ENCODE measurements at regions not wholly inside any gene's neighbourhood (a gene's known extent, or its start where the extent isn't known, plus 50 kb on each side); places are given as distances from the start of the nearest gene placed in this dataset.
A peak's percentile ranks its signal among the peaks of the same experiment; 100 is the strongest.

DNA sequence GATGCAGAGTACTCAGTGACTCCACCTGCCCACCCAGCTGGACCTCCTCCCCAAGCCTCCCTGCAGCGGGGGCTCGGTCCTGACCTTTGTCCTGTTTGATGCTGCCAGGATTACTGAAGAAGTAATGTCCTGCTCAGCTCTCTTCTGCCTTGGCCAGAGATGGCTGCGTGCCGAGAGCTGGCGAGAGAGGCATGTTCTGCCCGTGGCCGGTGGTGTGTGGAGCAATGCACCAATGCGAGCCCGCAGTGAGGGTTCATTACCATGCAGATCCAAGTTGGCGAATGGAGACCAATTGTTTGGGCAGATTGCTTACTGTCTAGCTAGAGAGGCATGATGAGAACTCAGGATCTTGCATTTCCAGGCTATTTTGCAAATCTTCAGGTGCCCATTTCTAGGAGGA lies 248.9 kb downstream of the ENGASE start:
- no peak for FAIRE-seq

DNA sequence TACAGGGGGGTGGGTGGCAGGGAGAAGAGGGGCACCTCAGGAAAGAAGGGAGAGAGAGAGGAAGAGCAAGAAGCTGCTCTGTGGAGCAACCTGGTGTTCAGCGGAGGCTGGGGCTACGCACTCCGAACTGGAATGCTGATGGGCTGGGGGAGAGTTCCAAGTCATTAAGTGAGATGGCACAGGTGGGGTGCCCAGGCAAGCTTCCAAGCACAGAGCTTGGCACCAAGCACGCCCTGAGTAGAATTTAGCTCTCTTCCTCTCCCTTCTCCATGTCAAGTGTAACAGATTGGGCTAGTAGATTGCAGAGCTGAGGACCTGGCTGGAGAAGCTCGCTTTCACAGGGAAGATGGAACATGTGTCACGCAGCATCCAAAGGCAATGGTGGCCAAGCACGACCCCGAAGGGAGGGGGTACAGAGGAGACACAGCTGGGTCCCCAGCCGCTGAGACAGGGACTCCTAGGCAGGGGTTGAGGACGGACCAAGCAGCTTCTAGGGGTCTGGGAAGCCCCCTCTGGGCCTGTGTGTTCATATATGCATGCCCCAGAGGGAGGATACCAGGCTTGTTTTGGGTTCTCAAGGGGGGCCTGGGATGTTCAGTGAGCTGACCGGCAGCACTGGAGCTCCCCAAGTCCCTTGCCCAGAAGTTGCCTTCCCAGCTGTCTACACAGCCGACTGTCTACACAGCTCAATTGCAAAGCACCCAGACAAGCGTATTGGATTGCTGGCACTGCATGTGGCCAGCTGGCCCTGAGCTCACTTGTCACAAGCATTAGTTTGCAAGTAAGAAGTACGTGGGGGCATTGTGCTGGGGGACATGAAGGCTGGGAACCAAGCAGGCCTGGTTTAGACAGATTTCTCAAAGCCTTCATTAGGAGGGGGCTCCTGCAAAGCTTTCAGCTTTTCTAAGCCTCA lies 247.8 kb downstream of the ENGASE start:
- no peak for DNase-seq (ENCODE audit: low spot score)
- FAIRE-seq: no peak

More for the DNA sequence above, 248.9 kb downstream of the ENGASE start:
- DNase-seq (ENCODE audit: low spot score): no peak

GRCh38 chr17:79320331-79320730 lies 245.7 kb downstream of the ENGASE start:
- DNase-seq (ENCODE audit: low spot score): no peak
- FAIRE-seq: no peak

GRCh38 chr17:79317916-79318315 lies 243.3 kb downstream of the ENGASE start:
- no peak for FAIRE-seq

GRCh38 chr17:79316805-79317204 lies 242.2 kb downstream of the ENGASE start:
- DNase-seq (ENCODE audit: low spot score) (no peak), FAIRE-seq (no peak)

More at GRCh38 chr17:79317916-79318315, 243.3 kb downstream of the ENGASE start:
- no peak for DNase-seq (ENCODE audit: low spot score)

- FAIRE-seq (no peak), DNase-seq (ENCODE audit: low spot score) (no peak)
These were observed 240.9 kb downstream of the ENGASE start for GRCh38 chr17:79315358-79316105.

DNA sequence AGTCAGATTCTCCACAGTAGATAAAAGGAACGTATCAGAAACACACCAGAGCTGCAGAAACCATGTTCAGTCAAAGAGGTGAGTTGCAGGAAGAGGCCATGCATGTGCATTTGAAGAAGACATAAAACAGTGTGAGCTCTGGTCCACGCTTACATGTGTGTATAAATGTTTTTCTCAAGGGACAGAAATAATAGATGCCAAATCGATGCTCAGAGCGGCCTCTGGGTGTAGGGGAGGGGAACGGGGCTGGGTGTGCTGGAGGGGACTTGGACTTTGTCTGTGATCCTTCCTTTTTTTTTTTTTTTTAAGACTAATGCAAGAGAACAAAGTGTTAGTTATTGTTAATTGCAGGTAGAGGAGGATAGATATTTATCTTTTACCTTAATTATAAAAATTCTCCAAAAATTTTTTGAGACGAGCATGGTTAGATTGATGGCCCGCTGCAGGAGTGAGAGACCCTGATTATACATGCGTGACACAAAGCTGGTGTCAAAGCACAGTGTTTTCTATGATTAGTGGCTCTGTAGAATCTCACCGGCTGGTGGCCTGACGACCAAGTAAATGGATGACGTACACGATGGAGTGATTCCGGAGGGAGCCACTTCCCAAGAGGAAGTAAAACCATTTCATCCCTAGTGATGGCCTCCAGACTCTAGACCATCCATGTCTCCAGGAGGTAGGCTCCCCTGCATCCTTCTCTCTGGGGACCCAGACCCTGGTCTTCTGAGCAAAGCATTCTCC lies 240.2 kb downstream of the ENGASE start:
- DNase-seq (ENCODE audit: low spot score) (no peak), FAIRE-seq (no peak)

DNA sequence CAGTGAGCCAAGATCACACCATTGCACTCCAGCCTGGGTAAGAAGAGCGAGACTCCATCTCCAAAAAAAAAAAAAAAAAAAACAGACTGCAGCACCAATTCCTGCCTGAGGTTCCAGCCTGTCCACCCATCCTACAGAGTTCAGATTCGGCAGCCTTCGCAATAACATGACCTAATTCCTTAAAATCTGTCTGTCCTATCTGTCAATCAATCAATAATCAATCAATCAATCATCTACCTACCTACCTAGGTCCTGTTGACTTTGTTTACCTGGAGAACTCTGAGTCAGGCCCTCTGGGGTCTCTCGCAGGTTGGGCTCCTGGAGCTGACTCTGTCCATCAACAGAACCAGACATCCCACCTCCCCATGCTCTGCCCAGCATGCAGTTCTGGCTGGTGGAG lies 236.7 kb downstream of the ENGASE start:
- FAIRE-seq: no peak

GRCh38 chr17:79306424-79307318 lies 232.0 kb downstream of the ENGASE start:
- DNase-seq (ENCODE audit: low spot score): peak; percentile 45
- FAIRE-seq: peak; percentile 58

More for the DNA sequence above, 236.7 kb downstream of the ENGASE start:
- no peak for DNase-seq (ENCODE audit: low spot score)

DNA sequence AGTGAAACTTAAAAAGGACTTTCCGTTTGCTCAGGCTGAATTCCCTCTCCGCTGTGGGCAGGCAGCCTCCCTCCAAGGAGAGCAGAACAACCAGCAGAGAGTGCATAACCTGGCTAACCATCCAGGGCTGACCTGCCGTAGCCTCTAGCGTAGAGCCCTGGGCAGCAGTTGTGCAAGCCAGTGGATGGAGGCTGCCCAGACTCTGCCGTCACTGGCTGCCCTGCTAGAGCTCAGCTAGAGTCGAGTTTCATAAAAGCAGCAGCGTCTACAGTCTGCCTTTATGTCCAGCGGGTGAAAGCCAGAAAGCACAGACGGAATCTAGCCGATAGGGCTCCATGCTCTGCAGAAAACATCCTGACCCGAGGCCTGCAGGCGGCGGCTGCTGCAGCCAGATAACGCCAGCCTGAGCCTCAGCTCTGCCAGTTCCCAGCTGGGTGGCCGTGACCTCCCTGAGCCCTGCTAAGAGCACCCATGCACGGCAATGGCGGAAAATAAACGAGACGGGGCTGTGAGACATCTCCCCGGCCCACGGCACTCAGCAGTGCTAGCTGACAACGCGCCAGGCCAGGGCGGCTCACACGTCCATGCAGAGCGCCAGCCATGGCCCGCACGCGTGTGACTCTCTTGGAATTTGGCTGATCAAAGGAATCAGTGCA lies 231.3 kb downstream of the ENGASE start:
- FAIRE-seq (peak; percentile 76), DNase-seq (ENCODE audit: low spot score) (peak; percentile 69)

- no peak for DNase-seq (ENCODE audit: low spot score)
- no peak for FAIRE-seq
These were observed 230.7 kb downstream of the ENGASE start for GRCh38 chr17:79305376-79305767.

- DNase-seq (ENCODE audit: low spot score) (no peak), FAIRE-seq (no peak)
These were observed 230.3 kb downstream of the ENGASE start for GRCh38 chr17:79304884-79305283.

GRCh38 chr17:79303641-79304205 lies 229.1 kb downstream of the ENGASE start:
- DNase-seq (ENCODE audit: low spot score): no peak
- FAIRE-seq: no peak

- no peak for FAIRE-seq
- no peak for DNase-seq (ENCODE audit: low spot score)
These were observed 226.8 kb downstream of the ENGASE start for GRCh38 chr17:79301469-79301868.

DNA sequence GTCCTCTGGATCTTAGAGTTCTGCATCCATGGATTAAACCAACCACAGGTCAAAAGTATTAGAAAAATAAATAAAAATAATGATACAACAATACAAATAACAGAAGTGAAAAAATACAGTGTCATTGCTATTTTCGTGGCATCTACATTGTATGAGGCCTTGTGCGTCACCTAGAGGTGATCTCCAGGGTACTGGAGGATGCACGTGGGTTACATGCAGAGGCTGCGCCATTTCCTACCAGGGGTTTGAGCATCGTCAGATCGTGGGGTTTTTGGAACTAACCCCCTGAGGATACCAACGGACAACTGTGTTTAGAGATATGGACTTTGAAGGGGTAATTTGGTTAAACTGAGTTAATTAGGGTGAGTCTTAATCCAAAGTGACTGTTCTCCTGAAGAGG lies 224.7 kb downstream of the ENGASE start:
- DNase-seq (ENCODE audit: low spot score): no peak
- FAIRE-seq: no peak

DNA sequence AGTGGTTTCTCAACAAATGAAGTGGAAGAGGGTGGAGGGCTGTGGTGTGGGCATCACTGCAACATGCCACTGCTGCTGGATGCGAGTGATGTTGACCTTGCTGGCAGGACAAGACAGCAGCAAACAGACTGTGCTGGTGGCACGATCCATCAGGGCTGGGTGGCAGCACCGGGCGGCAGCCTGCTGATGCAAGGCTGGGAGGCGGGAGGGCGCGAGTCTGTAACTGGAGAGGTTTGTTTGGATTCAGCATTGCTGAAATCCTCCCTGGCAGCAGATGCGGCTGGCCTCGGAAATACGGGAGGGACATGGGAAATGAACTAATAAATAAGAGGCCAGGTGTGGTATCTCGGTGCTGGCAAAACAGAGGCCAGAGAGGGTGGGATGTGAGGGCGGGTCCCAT lies 224.2 kb downstream of the ENGASE start:
- DNase-seq (ENCODE audit: low spot score) (no peak), FAIRE-seq (no peak)

DNA sequence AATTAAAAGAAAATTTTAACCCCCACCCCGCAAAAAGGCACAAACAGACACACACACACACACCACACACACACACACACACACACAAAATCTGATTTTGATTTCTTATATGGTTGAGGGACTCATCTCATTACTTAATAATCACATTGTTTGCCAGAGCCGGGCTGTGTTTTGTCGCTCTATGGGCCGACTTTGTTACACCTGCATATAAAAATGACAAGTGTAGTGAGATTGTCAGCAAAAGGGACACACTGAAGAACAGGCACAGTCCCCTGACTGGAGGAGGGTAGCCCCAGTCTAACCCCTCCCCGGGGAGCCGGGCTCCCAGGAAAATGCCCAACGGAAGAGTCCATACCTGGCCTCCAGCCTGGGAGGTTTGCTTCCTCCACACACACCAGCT lies 221.6 kb downstream of the ENGASE start:
- FAIRE-seq (no peak), DNase-seq (ENCODE audit: low spot score) (no peak)

DNA sequence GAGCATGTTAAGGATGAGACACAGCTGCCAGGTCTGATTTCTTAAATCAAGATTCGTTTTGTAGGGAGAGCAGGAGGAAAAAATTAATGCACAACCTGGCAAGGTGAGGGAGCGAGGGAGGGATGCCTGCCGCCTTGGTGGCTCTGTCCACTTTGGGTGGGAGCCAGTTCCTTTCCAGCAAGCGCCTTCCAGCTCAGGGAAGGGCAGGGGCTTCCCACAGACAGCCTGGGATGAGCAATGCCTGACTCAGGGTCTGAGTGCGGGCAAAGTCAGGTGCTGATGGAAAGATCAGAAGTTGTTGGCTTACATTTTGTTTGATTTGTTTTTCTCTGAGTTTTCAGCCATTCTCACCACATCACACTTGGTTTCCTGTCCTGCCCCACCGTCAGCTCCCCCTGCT lies 220.7 kb downstream of the ENGASE start:
- FAIRE-seq (no peak), DNase-seq (ENCODE audit: low spot score) (peak; percentile 23)

GRCh38 chr17:79294459-79295071 lies 219.9 kb downstream of the ENGASE start:
- DNase-seq (ENCODE audit: low spot score) (peak; percentile 19), FAIRE-seq (no peak)
